Testis (tissue), 2 donors: ENCODE measurements at regions not wholly inside any gene's neighbourhood (a gene's known extent, or its start where the extent isn't known, plus 50 kb on each side); places are given as distances from the start of the nearest gene placed in this dataset.

Source experiments
- POLR2A ChIP-seq: fragments of 450-650 bp; IDR thresholded peaks from one replicate; pipeline ENCODE4 v1.6.1; 2017; ENCODE audit warnings: antibody characterized with exemption, mild to moderate bottlenecking, moderate library complexity
- TF ChIP-seq, protein P1 (sequence below), 3 experiments: fragments of 450-650 bp in 2 of 3; fragments of 200-600 bp in 1 of 3; sonication (generic) in 1 of 3; IDR thresholded peaks; one replicate each; pipeline ENCODE4 v1.5.1; 2016 to 2019; ENCODE audit warnings: antibody characterized with exemption in 3 of 3, mild to moderate bottlenecking in 2 of 3, moderate library complexity in 1 of 3

DNA sequence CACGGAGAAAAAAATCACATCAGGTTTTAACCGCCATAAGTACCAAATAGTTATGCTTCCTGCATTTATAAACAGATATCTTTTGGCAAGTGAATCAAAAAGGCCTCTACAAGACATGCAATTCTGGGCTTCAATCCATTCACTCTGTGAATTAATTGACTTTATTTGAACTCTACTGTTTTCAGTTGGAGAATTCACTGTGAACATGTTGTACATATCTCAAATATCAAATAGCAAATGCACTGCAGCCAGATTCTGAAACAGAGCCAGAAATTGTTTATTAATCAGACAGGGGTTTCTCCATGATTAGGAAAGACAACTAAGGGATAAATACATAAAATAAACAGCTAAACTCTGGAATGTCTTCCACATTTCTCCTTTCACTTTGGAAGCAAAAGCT, 445.4 kb upstream of the NFIA start:
- no peak for TF ChIP-seq POLR2A
- TF ChIP-seq, protein P1, sequence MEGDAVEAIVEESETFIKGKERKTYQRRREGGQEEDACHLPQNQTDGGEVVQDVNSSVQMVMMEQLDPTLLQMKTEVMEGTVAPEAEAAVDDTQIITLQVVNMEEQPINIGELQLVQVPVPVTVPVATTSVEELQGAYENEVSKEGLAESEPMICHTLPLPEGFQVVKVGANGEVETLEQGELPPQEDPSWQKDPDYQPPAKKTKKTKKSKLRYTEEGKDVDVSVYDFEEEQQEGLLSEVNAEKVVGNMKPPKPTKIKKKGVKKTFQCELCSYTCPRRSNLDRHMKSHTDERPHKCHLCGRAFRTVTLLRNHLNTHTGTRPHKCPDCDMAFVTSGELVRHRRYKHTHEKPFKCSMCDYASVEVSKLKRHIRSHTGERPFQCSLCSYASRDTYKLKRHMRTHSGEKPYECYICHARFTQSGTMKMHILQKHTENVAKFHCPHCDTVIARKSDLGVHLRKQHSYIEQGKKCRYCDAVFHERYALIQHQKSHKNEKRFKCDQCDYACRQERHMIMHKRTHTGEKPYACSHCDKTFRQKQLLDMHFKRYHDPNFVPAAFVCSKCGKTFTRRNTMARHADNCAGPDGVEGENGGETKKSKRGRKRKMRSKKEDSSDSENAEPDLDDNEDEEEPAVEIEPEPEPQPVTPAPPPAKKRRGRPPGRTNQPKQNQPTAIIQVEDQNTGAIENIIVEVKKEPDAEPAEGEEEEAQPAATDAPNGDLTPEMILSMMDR (IDR thresholded peaks at IDR 0.05), result no peak
